ENCODE measurements at regions not wholly inside any gene's neighbourhood (a gene's known extent, or its start where the extent isn't known, plus 50 kb on each side); places are given as distances from the start of the nearest gene placed in this dataset.

- FAIRE-seq (no peak), DNase-seq (ENCODE audit: insufficient read length, low spot score) (no peak)
- TF ChIP-seq POLR2A (IDR thresholded peaks at IDR 0.05; ENCODE audit: low read depth, low read length) (no peak), SPI1 (IDR thresholded peaks at IDR 0.05; ENCODE audit: low read depth, low read length) (no peak), TAF1 (IDR thresholded peaks at IDR 0.05; ENCODE audit: low read depth, low read length) (no peak), POLR2AphosphoS5 (IDR thresholded peaks at IDR 0.05; ENCODE audit: low read depth, low read length) (no peak), PAX5 (IDR thresholded peaks at IDR 0.05; ENCODE audit: insufficient read depth, low read length, severe bottlenecking) (no peak), POU2F2 (IDR thresholded peaks at IDR 0.05; ENCODE audit: low read depth, low read length) (no peak)
Observed at GRCh38 chr20:11271920-11272594, 598.3 kb upstream of the JAG1 start.

GRCh38 chr20:11274141-11274594, 600.4 kb upstream of the JAG1 start:
- TF ChIP-seq PAX5 (IDR thresholded peaks at IDR 0.05; ENCODE audit: insufficient read depth, low read length, severe bottlenecking) (no peak), SPI1 (IDR thresholded peaks at IDR 0.05; ENCODE audit: low read depth, low read length) (no peak), TAF1 (IDR thresholded peaks at IDR 0.05; ENCODE audit: low read depth, low read length) (no peak), POLR2A (IDR thresholded peaks at IDR 0.05; ENCODE audit: low read depth, low read length) (no peak), POLR2AphosphoS5 (IDR thresholded peaks at IDR 0.05; ENCODE audit: low read depth, low read length) (no peak), POU2F2 (IDR thresholded peaks at IDR 0.05; ENCODE audit: low read depth, low read length) (no peak)
- FAIRE-seq (peak; percentile 61), DNase-seq (ENCODE audit: insufficient read length, low spot score) (peak; percentile 36)

GRCh38 chr20:11275740-11276139, 601.9 kb upstream of the JAG1 start:
- FAIRE-seq (no peak), DNase-seq (ENCODE audit: insufficient read length, low spot score) (no peak)
- no peak for TF ChIP-seq SPI1 (IDR thresholded peaks at IDR 0.05; ENCODE audit: low read depth, low read length)
- no peak for TF ChIP-seq POLR2AphosphoS5 (IDR thresholded peaks at IDR 0.05; ENCODE audit: low read depth, low read length)

GRCh38 chr20:11277170-11277569, 603.4 kb upstream of the JAG1 start:
- DNase-seq (ENCODE audit: insufficient read length, low spot score) (no peak), FAIRE-seq (no peak)
- no peak for TF ChIP-seq POLR2AphosphoS5 (IDR thresholded peaks at IDR 0.05; ENCODE audit: low read depth, low read length)
- TF ChIP-seq POU2F2 (IDR thresholded peaks at IDR 0.05; ENCODE audit: low read depth, low read length): no peak
- TF ChIP-seq TAF1 (IDR thresholded peaks at IDR 0.05; ENCODE audit: low read depth, low read length): no peak
- no peak for TF ChIP-seq SPI1 (IDR thresholded peaks at IDR 0.05; ENCODE audit: low read depth, low read length)
- no peak for TF ChIP-seq PAX5 (IDR thresholded peaks at IDR 0.05; ENCODE audit: insufficient read depth, low read length, severe bottlenecking)
- TF ChIP-seq POLR2A (IDR thresholded peaks at IDR 0.05; ENCODE audit: low read depth, low read length): no peak

- DNase-seq (ENCODE audit: insufficient read length, low spot score): no peak
- no peak for FAIRE-seq
- no peak for TF ChIP-seq SPI1 (IDR thresholded peaks at IDR 0.05; ENCODE audit: low read depth, low read length)
- no peak for TF ChIP-seq POLR2A (IDR thresholded peaks at IDR 0.05; ENCODE audit: low read depth, low read length)
- no peak for TF ChIP-seq TAF1 (IDR thresholded peaks at IDR 0.05; ENCODE audit: low read depth, low read length)
- TF ChIP-seq POU2F2 (IDR thresholded peaks at IDR 0.05; ENCODE audit: low read depth, low read length): no peak
- TF ChIP-seq PAX5 (IDR thresholded peaks at IDR 0.05; ENCODE audit: insufficient read depth, low read length, severe bottlenecking): no peak
- no peak for TF ChIP-seq POLR2AphosphoS5 (IDR thresholded peaks at IDR 0.05; ENCODE audit: low read depth, low read length)
Observed at GRCh38 chr20:11277858-11278257, 604.1 kb upstream of the JAG1 start.

- TF ChIP-seq PAX5 (IDR thresholded peaks at IDR 0.05; ENCODE audit: insufficient read depth, low read length, severe bottlenecking) (no peak), POU2F2 (IDR thresholded peaks at IDR 0.05; ENCODE audit: low read depth, low read length) (no peak), POLR2A (IDR thresholded peaks at IDR 0.05; ENCODE audit: low read depth, low read length) (no peak), POLR2AphosphoS5 (IDR thresholded peaks at IDR 0.05; ENCODE audit: low read depth, low read length) (no peak), TAF1 (IDR thresholded peaks at IDR 0.05; ENCODE audit: low read depth, low read length) (no peak), SPI1 (IDR thresholded peaks at IDR 0.05; ENCODE audit: low read depth, low read length) (no peak)
- DNase-seq (ENCODE audit: insufficient read length, low spot score) (no peak), FAIRE-seq (no peak)
Observed at GRCh38 chr20:11278461-11278860, 604.7 kb upstream of the JAG1 start.

GRCh38 chr20:11281240-11281639, 607.4 kb upstream of the JAG1 start:
- DNase-seq (ENCODE audit: insufficient read length, low spot score) (no peak), FAIRE-seq (no peak)
- no peak for TF ChIP-seq POU2F2 (IDR thresholded peaks at IDR 0.05; ENCODE audit: low read depth, low read length)
- TF ChIP-seq SPI1 (IDR thresholded peaks at IDR 0.05; ENCODE audit: low read depth, low read length): no peak
- no peak for TF ChIP-seq POLR2AphosphoS5 (IDR thresholded peaks at IDR 0.05; ENCODE audit: low read depth, low read length)
- no peak for TF ChIP-seq PAX5 (IDR thresholded peaks at IDR 0.05; ENCODE audit: insufficient read depth, low read length, severe bottlenecking)
- no peak for TF ChIP-seq POLR2A (IDR thresholded peaks at IDR 0.05; ENCODE audit: low read depth, low read length)
- TF ChIP-seq TAF1 (IDR thresholded peaks at IDR 0.05; ENCODE audit: low read depth, low read length): no peak

- DNase-seq (ENCODE audit: insufficient read length, low spot score) (no peak), FAIRE-seq (no peak)
- TF ChIP-seq PAX5 (IDR thresholded peaks at IDR 0.05; ENCODE audit: insufficient read depth, low read length, severe bottlenecking) (no peak), SPI1 (IDR thresholded peaks at IDR 0.05; ENCODE audit: low read depth, low read length) (no peak), POU2F2 (IDR thresholded peaks at IDR 0.05; ENCODE audit: low read depth, low read length) (no peak), POLR2A (IDR thresholded peaks at IDR 0.05; ENCODE audit: low read depth, low read length) (no peak)
Observed at GRCh38 chr20:11281768-11282167, 608.0 kb upstream of the JAG1 start.

- FAIRE-seq (no peak), DNase-seq (ENCODE audit: insufficient read length, low spot score) (no peak)
- TF ChIP-seq PAX5 (IDR thresholded peaks at IDR 0.05; ENCODE audit: insufficient read depth, low read length, severe bottlenecking) (no peak), SPI1 (IDR thresholded peaks at IDR 0.05; ENCODE audit: low read depth, low read length) (no peak), TAF1 (IDR thresholded peaks at IDR 0.05; ENCODE audit: low read depth, low read length) (no peak), POU2F2 (IDR thresholded peaks at IDR 0.05; ENCODE audit: low read depth, low read length) (no peak), POLR2A (IDR thresholded peaks at IDR 0.05; ENCODE audit: low read depth, low read length) (no peak), POLR2AphosphoS5 (IDR thresholded peaks at IDR 0.05; ENCODE audit: low read depth, low read length) (no peak)
Observed at GRCh38 chr20:11287126-11287525, 613.3 kb upstream of the JAG1 start.

- no peak for DNase-seq (ENCODE audit: insufficient read length, low spot score)
- no peak for TF ChIP-seq SPI1 (IDR thresholded peaks at IDR 0.05; ENCODE audit: low read depth, low read length)
- no peak for TF ChIP-seq PAX5 (IDR thresholded peaks at IDR 0.05; ENCODE audit: insufficient read depth, low read length, severe bottlenecking)
- TF ChIP-seq POLR2AphosphoS5 (IDR thresholded peaks at IDR 0.05; ENCODE audit: low read depth, low read length): no peak
- TF ChIP-seq TAF1 (IDR thresholded peaks at IDR 0.05; ENCODE audit: low read depth, low read length): no peak
- no peak for TF ChIP-seq POU2F2 (IDR thresholded peaks at IDR 0.05; ENCODE audit: low read depth, low read length)
- no peak for TF ChIP-seq POLR2A (IDR thresholded peaks at IDR 0.05; ENCODE audit: low read depth, low read length)
- no peak for FAIRE-seq
Observed at GRCh38 chr20:11296221-11296620, 621.5 kb upstream of the BTBD3 start.
